ENCODE measurements at regions not wholly inside any gene's neighbourhood (a gene's known extent, or its start where the extent isn't known, plus 50 kb on each side); places are given as distances from the start of the nearest gene placed in this dataset.

- Histone ChIP-seq H3K27ac (no peak overlapping the region), H3K4me1 (no peaks in the 10 kb centered on the region), H3K4me3 (no peak overlapping the region), H3K36me3 (no peaks in the 10 kb centered on the region), H3K9me3 (no peaks in the 10 kb centered on the region), H3K27me3 (no peaks in the 10 kb centered on the region)
- no peak for FAIRE-seq
- intact Hi-C loops (cut with DNase I), result no loop called here
- TF ChIP-seq, protein P1, sequence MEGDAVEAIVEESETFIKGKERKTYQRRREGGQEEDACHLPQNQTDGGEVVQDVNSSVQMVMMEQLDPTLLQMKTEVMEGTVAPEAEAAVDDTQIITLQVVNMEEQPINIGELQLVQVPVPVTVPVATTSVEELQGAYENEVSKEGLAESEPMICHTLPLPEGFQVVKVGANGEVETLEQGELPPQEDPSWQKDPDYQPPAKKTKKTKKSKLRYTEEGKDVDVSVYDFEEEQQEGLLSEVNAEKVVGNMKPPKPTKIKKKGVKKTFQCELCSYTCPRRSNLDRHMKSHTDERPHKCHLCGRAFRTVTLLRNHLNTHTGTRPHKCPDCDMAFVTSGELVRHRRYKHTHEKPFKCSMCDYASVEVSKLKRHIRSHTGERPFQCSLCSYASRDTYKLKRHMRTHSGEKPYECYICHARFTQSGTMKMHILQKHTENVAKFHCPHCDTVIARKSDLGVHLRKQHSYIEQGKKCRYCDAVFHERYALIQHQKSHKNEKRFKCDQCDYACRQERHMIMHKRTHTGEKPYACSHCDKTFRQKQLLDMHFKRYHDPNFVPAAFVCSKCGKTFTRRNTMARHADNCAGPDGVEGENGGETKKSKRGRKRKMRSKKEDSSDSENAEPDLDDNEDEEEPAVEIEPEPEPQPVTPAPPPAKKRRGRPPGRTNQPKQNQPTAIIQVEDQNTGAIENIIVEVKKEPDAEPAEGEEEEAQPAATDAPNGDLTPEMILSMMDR (IDR thresholded peaks at IDR 0.05), result no peak
- 45 to 58% methylated on average over 5 of the region's 5 CpGs for WGBS, 2 donors
- no peak for DNase-seq
- no peak for ATAC-seq
Observed at GRCh38 chr5:88480801-88481499, 212.3 kb upstream of the TMEM161B start.

GRCh38 chr5:88480245-88480644 lies 211.6 kb upstream of the TMEM161B start:
- no peaks in the 10 kb centered on the region for H3K27me3 ChIP-seq
- TF ChIP-seq, protein P1 (IDR thresholded peaks at IDR 0.05), result no peak
- ATAC-seq, result peak in 2 of 4 donors; percentile 65 to 73
- peak in 2 of 6 donors; percentile 19 to 35 for DNase-seq
- 22 to 32% methylated on average over 4 of the region's 4 CpGs for WGBS, 2 donors
- H3K27ac ChIP-seq, result no peak overlapping the region
- intact Hi-C loops (cut with DNase I), result no loop called here
- no peaks in the 10 kb centered on the region for H3K4me1 ChIP-seq
- FAIRE-seq, result no peak
- H3K36me3 ChIP-seq, result no peaks in the 10 kb centered on the region
- H3K9me3 ChIP-seq, result no peaks in the 10 kb centered on the region
- no peak overlapping the region for H3K4me3 ChIP-seq

DNA sequence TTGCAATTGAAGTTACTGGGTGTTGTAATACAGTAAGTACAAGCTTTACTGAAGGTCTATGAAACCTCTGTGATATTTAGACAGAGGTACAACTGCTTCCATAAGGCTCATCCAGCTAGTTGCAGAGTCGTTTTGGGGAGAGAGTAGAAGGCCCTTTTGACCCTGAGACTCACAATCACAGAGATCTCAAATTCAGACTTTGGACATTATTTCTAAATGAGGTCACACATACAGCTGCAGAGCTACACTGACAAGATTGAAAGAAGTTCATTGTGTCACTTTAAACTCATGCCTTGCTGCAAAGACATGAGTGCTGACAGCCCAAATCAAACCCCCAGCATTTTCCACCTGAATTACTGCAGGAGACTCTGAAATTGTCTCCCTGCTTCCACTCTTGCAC lies 205.9 kb upstream of the TMEM161B start:
- Histone ChIP-seq H3K4me1 (no peaks in the 10 kb centered on the region), H3K9me3 (no peaks in the 10 kb centered on the region), H3K36me3 (no peaks in the 10 kb centered on the region), H3K27ac (no peak overlapping the region), H3K4me3 (no peak overlapping the region), H3K27me3 (no peaks in the 10 kb centered on the region)
- FAIRE-seq (no peak), ATAC-seq (no peak), DNase-seq (no peak)
- intact Hi-C loops (cut with DNase I), result no loop called here
- 2 to 3% methylated on average over 1 of the region's 1 CpG for WGBS, 2 donors
- TF ChIP-seq, protein P1 (IDR thresholded peaks at IDR 0.05), result no peak

DNA sequence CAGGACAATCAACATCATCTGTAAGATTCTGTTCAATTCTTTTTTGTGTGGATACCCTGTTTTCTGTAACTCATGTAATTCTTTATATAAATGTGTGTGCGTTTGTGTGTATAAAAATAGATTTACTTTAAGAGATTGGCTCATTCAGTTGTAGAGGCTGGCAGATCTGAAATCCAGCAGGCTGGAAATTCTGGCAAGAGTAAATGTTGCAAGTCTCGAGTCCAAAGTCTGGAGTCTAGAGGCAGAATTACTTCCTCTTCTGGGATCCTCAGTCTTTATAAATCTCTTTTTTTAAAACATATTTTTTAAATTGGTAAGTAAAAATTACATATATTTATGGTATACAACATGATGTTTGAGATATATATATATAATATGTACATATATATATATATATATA lies 202.1 kb upstream of the TMEM161B start:
- intact Hi-C loops (cut with DNase I), result no loop called here
- no peaks in the 10 kb centered on the region for H3K27me3 ChIP-seq
- H3K27ac ChIP-seq, result no peak overlapping the region
- H3K36me3 ChIP-seq, result no peaks in the 10 kb centered on the region
- ATAC-seq (no peak), DNase-seq (no peak), FAIRE-seq (no peak)
- WGBS, 2 donors, result 59 to 76% methylated on average over 2 of the region's 2 CpGs
- H3K9me3 ChIP-seq, result no peaks in the 10 kb centered on the region
- no peaks in the 10 kb centered on the region for H3K4me1 ChIP-seq
- TF ChIP-seq, protein P1 (IDR thresholded peaks at IDR 0.05), result no peak
- H3K4me3 ChIP-seq, result no peak overlapping the region

DNA sequence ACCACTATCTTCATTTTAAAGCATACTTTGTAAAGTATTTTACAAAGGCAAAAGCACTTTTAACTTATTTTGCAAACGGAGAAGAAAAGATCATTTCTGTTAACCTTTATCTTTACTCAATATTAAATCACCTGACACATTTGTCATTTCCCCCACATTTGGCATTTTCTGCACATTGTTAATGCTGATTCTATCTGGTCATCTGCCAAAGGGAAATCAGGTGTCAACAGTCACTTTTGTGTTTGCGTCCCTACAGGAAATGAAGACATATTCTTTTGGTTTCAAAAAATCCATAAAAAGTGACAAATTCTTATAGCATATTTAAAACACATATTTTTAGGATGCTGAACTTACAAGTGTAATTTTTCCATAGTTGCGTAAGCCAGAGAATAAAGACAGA lies 191.3 kb upstream of the TMEM161B start:
- H3K4me1 ChIP-seq, result no peaks in the 10 kb centered on the region
- no peak overlapping the region for H3K27ac ChIP-seq
- DNase-seq, result no peak
- 52 to 63% methylated on average over 3 of the region's 3 CpGs for WGBS, 2 donors
- H3K4me3 ChIP-seq, result no peak overlapping the region
- no peaks in the 10 kb centered on the region for H3K9me3 ChIP-seq
- intact Hi-C loops (cut with DNase I), result no loop called here
- FAIRE-seq, result no peak
- H3K36me3 ChIP-seq, result no peaks in the 10 kb centered on the region
- ATAC-seq, result no peak
- H3K27me3 ChIP-seq, result no peaks in the 10 kb centered on the region
- TF ChIP-seq, protein P1 (IDR thresholded peaks at IDR 0.05), result no peak

All from pancreas (tissue), 10 donors.